Fibroblast of peridontal ligament (primary cell): ENCODE measurements at regions not wholly inside any gene's neighbourhood (a gene's known extent, or its start where the extent isn't known, plus 50 kb on each side); places are given as distances from the start of the nearest gene placed in this dataset.

Experiments
- DNase-seq: peaks from one replicate; pipeline ENCODE4 v3.0.0-alpha.2; 2010; ENCODE audit errors: extremely low read depth

DNA sequence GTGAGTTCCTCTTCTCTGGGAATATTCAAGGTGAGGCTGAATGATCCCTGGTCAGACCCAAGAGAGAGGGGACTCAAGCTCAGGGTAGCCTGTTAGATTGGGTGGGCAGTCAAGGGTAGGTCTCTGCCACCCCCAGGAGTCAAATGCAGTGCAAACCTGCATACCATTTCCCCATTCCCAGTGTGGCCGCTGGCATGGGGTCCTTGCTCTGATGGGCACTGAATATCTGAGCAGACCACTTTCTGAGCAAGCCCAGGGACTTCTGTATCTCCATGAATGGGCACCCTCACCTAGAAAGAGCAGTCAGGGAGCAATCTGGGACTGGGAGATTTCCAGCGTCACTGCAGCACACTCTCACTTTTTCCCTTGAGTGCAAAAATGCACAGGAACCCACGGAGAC is 573.7 kb downstream of the BCL11B start:
- DNase-seq, result no peak

- no peak for DNase-seq
Measured at GRCh38 chr14:98700748-98701147, 571.2 kb downstream of the BCL11B start.

DNA sequence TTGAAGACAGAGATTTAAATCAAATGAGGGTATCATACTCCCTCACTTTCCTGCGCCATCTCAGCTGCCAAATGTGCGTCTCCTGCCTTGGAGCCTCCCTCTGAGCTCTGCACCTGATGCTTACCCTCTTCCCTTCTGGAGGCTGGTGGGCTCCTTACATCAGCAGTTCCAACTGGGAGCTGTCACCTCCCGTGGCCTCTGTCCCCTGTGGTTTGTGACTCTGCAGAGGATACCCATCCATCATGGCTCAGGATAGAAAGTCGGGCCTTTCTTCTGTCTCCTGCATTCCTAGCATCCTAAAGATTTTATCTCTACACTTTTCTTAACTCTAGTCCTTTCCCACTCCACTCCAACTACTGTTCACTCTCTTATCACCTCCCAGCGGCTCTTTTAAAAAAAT is 570.6 kb downstream of the BCL11B start:
- no peak for DNase-seq

- no peak for DNase-seq
Measured at GRCh38 chr14:98704441-98704840, 567.6 kb downstream of the BCL11B start.

GRCh38 chr14:98705871-98706300 is 566.1 kb downstream of the BCL11B start:
- no peak for DNase-seq

- no peak for DNase-seq
Measured at GRCh38 chr14:98707522-98707921, 564.5 kb downstream of the BCL11B start.

GRCh38 chr14:98708555-98708954 is 563.4 kb downstream of the BCL11B start:
- no peak for DNase-seq

DNA sequence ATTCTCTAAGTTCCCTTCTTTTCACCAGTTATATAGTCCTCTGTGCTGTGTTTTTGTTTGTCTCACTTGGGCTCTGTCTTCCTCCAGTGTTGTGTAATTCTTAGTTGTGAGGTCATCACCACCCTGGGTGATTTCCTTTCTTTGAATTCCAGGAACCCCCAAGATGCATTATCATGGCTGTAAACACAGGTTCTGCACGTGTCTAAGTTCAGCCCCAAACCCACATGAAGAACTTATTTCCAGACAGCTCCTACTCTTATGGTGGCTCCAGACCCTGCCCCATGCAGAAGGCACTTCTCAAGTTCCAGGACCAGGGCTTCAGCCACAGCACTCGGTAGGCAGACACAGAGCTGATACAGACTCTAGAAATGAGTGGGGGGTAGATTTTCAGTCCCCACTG is 560.5 kb downstream of the BCL11B start:
- DNase-seq, result no peak

DNA sequence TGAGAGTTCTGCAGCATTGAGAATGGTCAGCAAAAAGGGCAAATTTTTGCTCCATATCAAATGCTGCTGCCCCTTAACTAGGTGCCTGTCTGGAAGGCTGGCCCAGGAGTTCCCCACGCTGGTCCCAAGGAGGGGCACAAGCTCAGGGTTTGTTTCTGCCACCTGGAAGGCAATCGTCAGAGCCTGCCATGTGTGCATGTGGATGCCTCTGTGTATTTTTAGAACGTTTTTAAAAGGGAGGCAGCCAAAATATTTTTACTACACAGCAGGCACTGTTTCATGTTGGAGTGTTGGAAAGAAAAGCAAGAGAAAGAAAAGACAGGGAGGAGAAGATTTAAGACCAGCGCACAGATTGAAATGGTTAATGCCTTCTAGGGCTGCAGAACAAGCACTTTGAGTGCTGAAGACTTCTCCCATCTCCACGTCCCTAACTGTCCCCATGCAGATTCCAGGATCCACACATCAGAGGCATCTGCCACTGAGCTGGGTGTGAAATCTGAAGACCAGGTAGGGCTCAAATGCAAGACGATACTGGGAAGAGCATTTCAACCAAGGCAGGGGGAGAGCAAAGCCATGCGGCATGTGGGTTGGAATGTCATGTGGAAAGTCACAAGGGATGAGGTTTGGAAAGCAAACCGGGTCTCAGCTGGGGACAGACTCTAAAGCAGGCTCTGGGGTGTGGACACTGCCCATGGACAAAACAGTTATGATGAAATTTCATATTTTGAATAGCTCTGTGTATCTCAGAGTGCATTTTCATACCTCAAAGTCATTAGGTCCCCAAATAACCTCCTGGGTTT is 557.2 kb downstream of the BCL11B start:
- DNase-seq, result no peak

DNA sequence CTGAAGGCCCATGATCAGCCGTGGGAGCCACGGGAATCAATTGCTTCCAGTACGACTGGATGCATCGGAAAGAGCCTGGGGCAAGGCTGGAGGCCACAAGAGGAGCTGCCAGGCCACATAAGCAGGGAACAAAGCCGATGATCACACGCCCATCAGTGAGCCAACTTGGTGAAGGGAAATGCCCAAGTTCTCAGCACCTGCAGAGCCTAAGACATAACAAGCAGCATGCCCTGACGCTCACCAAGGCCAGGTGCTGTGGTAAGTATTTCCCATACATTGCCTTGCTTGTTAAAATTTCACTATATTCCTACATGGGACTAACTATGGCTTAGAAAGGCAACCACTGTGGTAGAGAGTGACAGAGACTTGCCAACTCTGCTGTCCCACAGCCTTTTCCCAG is 555.9 kb downstream of the BCL11B start:
- DNase-seq, result no peak

DNA sequence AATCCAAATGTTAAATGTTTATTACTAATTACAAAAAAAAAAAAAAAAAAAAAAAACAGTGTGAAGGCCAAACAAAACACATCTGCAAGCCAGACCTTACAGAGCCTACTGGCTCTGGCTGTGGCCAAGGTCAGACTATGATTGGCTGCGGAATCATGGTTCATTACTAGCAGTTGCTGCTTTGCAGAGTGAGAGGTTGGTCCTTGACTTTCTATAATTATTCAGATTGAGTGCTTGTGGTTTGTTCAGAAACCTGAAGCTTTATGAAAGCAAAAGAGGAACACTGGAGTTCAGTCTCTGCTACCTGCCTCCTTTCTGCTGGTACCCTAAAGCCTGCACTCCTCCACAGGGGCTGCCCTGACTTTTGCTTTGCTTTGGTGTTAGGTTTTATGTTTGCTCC is 550.9 kb downstream of the BCL11B start:
- DNase-seq, result no peak

DNA sequence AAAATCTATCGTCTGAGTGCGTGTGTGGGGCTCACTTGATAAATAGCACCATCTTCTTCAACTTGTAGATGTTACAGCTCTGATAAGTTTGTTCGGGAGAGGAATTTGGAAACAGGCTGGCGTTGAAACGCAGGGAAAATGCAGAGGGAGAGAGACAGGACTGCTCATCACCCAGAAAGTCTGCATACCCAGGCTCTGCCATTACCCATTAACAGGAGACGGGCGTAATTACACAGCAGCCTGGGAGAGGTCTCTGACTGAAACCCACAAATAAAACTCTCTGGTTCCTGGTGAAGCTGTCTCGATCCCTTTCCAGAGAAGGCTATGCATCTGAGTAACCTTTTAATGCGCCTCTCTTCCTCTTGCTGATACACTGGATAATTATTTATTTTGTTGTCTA is 547.3 kb downstream of the BCL11B start:
- no peak for DNase-seq

DNA sequence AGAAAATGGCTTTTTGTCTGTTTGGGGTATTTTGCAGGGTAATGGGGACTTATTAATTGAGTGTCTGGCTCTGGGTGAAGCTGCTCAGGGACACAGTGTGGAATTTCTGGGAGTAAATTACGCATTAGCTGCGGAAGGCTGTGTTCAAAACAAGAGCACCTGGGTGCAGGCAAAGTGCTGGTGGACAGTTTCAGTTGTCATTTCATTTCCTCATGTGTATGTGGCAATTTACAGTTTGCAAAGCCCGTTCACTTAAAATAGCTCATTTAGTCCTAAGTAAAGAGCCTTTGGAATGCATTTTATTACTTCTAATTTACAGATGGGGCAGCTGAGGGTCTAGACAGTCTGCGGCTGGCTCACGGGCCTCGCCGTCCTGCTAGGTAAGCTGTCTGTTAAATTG is 546.8 kb downstream of the BCL11B start:
- no peak for DNase-seq

GRCh38 chr14:98725676-98726075 is 546.3 kb downstream of the BCL11B start:
- DNase-seq, result no peak

DNA sequence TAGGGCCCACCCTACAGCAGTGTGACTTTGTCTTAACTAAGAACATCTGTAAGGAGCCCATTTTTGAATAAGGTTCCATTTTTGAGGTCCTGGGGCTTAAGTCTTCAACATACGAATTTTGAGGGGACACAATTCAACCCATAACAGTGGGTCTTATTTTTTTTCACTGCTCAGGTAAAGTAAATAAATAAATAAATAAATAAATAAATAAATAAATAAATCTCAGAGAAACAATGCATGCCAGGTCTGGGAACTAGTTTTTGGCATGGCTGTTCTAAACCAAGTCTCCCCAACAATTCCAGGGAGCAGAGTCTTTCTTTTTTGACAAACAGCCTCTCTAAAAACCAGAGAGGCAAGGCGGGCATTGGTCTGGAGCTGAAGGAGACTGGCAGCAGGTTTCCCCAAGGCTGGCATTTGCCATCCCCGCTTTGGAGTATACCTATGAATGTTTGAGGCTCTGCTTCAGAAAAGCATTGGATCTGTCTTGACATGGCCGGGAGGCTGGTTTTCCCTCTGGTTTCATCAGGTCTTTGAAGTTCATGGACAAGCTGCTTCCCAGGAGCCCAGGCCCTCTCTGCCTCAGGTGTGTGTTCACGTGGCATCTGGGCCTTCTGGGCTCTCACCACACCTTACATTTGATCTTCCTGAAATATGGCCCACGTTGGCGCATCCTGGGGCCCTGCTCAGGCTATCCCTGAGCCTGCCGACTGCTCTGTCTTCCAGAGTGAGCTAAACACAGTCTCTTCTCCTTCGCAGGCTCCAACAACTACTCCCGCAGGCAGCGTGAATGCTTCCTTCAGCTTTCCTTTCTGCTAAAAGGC is 545.2 kb downstream of the BCL11B start:
- DNase-seq, result no peak

GRCh38 chr14:98728024-98728423 is 544.0 kb downstream of the BCL11B start:
- no peak for DNase-seq

GRCh38 chr14:98728836-98729235 is 543.2 kb downstream of the BCL11B start:
- no peak for DNase-seq

GRCh38 chr14:98731286-98731685 is 540.7 kb downstream of the BCL11B start:
- DNase-seq, result no peak

- DNase-seq, result no peak
Measured at GRCh38 chr14:98731701-98732100, 540.3 kb downstream of the BCL11B start.

- no peak for DNase-seq
Measured at GRCh38 chr14:98733536-98733935, 538.5 kb downstream of the BCL11B start.

- no peak for DNase-seq
Measured at GRCh38 chr14:98736701-98737338, 535.2 kb downstream of the BCL11B start.

- no peak for DNase-seq
Measured at GRCh38 chr14:98741523-98741922, 530.5 kb downstream of the BCL11B start.

DNA sequence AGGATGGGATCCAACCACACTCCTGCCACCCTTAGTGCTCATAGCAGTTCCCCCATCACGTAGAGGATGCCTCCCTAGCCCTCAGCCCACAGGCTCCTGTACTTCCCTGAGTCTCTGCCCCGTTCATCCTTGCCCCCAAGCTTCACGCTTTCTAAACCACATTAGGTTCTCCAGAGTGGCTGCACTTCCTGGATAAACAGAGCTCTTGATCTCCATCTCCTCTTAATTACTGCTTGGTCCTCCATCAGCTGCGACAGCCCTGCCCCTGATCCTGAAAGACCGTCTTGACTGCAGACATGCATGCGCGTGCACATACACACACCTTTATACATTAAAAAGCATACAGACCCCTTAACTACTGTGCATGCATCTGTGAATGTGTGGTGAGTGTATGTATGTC is 530.0 kb downstream of the BCL11B start:
- no peak for DNase-seq
